ENCODE measurements at regions not wholly inside any gene's neighbourhood (a gene's known extent, or its start where the extent isn't known, plus 50 kb on each side); places are given as distances from the start of the nearest gene placed in this dataset.
A peak's percentile ranks its signal among the peaks of the same experiment; 100 is the strongest.

DNA sequence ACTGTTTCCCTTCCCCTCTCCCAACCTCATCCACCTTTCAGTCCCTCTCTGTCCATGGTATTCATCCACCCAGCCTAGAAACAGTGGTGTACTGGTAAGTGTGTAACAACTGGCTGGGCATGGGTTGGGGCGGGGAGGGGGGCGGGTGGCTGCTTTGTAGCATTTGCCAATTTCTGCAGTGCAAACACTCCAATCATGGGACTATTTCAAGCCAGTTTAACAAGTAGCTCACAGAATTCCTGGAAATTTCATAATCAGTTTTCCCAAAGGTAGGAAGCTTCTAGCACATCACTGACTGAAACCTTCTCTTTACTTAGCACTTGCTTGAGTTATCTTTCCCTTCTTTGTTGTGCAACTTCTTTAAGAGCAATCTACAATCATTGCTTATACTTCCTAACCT lies 100.8 kb upstream of the WASF3 start:
- DNase-seq = no peak

DNA sequence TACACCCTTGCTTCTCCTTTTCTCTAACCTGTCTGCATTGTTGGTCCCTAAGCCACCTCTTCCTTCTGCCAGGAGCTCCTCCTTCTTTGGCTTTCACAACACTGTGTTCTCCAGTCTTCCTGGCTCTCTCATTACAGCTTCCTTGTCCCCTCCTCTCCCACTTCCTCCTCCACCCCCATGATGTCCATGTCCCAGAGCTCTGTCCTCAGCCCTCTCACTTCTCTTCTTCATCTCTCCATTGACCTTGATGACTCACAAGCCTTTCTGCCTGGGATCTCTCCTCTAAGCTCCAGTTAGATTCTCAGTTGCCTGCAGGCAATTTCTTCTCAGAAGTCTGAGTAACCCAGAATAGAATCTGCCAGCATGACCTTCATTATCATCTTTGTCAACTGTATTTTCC lies 100.3 kb upstream of the WASF3 start:
- no peak for DNase-seq

DNA sequence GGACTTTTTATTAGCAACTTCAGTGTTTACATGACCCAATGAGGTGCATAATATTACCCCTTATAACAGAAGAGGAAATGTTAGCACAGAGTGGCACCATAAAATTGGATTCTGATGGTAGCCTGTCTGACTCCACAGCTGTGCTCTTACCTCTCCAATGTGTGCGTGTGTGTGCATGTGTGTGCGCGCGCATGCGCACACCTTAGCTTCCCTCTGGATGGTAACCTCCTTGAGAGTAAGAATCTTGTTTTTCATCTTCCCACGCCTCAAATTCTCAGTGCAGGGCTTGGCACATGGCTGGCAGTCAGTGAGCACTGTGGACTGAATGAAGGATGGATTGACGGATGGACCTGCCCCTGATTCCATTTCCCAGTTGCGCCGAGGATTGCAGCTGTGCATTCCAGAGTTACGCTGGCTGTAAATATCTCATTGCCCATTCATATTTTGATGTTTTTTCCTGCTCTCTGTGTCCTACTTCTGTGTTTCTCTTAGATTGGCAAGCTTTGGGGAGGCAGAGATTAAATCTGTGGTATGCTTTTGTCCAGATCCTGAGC lies 99.2 kb upstream of the WASF3 start:
- DNase-seq = no peak

DNA sequence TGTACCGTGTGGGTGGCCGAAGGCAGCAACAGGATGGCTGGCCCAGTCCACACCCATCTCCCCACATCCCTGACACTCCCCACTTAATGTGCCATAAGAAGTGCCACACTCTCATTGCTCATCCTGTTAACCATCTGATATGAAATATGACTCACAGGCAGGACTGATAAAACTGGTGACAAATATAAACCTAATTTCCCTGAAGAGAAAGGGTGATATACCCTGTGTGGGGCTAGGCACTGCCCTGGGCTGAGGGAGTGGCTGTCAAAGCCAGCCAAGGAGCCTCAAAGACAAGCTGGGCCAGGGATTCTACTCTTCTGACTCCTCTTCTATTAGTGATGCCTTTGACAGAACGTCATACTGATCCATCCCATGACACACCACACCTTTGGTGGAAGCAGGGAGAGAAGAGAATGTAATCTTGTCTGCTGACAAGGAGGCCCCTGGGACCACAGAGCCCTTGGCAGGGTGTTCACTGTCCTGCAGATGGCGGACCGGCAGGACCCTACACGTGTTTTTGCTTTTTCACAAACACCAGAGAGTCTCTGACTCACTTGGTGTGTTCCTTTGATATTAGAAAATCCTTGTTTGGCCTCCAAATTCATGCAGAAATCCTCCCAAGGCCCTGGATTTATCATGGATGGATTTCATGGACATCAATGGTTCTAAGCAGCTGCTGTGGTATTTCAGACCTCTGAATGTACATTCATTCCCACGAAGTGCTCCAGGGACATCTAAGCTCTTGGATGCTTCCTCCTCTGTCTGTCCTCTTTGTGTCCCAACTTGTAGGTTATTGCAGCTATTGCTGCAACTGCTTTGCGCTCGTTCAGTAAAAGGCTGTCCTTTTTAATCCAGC lies 98.0 kb upstream of the WASF3 start:
- no peak for DNase-seq

DNA sequence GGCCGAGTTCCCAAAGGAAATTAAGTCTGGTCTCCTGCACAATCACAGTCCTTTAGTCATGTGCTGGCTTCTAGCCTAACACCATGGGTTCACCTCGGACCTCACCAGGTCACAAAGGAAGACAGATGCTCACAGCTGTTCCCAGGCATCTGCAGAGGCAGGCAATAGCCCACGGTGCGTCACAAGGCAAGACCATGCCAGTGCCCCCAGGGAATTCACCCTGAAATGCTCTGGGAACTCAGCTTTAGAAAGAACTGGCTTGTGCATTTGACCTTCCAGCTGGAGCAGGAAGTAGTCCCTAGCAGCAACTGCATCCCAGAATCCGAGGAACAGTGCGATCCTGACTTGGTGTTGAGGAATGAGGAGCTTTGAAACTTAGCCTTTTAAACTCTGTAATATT lies 96.8 kb upstream of the WASF3 start:
- DNase-seq = no peak

DNA sequence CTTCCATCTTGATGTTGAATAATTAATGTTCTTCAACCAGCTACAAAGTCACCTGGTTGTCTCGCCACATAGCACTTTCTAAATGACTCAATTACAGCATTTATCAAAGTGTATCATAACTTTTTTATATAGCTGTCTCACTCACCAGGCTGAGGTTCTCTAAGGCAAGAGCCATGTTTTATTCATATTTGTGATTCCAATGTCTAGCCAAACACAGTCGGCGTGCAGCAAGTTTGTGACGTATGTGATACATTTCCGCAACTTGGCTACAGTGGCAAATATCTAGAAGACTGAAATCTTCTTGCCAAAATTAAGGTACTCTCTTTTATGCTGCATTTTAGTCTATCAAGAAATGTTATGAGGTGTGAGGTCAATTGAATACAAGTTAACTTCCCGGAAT lies 94.2 kb upstream of the WASF3 start:
- no peak for DNase-seq

DNA sequence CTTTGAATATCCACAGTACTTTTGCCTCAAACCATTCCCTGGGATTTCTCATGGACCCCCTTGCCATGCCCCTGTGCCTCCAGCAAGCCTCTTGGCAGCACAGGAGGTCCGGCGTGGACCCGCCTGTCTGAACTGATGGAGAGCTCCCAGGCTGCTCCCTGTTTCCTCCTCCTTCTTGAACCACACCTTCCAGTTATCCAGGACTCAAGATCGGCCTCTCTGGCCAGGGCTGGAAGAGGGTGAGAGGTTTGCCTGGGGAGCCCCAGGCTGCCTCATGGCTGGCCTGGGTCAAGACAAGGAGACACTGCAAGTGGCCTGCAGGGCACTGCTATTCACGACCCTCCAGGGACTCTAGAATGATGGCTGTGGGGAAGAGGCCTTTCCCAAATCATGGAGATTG lies 93.6 kb upstream of the WASF3 start:
- no peak for DNase-seq

DNA sequence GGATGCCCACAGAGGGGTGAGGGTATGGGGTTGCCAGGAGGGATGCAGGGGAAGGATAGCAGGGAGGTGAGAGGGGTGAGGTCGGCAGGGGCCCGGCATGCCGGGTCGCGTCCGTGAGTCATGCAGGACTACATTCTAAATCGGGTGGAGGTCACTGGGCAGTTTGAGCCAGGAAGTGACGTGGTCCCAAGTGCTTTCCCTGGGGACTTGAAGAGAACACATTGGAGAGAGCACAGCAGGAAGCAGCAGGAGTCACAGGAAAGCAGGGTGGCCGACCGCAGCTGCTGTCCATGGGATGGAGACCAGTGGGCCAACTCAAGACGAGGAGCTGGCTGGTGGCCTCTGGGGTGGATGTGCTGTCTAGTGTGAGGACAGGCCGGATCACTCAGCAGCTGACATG lies 92.0 kb upstream of the WASF3 start:
- no peak for DNase-seq

DNA sequence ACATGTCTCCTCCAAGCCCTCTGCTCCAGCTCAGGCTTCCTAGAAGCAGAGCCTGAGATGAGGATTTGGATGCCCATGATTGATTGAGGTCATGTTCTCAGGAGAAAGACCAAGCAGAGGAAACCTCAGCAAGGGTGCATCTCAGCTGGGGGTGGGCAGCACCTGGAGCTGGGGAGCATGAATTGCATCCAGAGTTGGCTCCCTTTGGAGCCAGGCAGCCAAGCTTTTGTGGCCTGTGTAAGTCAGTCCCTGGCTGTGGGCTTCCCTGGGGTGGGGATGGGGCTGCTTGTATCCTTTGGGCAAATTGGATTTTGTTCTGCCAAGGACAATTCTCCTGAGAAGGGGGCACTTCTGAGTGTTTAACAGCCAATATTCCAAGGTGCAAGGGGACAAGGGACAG lies 91.5 kb upstream of the WASF3 start:
- no peak for DNase-seq

DNA sequence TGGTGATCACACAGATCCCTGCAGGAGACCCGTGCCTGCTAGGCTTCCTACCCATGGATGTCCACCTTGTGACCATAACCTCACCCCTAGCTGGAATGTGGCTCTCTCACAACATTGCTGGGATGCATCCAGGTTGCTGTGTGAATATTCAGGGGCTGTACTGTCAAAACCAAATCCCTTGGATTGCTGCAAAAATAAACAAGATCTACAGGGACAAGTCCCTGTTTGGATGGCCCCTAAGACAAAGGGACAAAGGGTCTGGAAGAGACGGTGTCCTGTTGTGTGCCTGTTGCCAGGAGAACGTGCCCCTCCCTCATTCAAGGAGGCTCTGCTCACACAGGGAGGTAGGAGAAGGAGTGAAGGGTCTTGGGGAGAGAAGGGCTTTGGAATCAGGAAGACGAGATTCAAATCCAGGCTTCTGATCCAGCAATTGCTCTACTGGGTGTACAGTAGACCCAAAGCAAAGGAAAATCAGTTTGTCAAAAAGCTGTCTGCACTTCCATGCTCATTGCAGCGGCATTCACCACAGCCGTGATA lies 89.2 kb upstream of the WASF3 start:
- no peak for DNase-seq

DNA sequence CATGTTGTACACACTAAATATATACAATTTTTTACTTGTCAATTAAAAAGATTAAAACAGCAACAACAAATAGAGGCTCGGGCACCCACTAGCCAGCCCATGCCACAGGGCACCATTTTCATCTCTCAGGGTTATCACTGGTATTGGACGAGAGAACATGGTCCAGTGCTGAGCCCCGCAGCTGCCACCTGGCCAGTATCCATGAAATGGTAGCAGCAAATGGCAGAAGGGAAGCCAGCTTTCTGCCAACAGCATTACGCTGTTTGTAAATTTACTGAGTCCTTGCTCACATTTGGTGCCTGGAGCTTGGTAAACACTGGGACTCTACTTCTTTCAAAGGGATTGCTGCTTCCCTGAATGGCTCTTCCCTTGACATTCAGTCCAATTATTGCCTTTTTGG lies 87.9 kb upstream of the WASF3 start:
- DNase-seq = no peak

DNA sequence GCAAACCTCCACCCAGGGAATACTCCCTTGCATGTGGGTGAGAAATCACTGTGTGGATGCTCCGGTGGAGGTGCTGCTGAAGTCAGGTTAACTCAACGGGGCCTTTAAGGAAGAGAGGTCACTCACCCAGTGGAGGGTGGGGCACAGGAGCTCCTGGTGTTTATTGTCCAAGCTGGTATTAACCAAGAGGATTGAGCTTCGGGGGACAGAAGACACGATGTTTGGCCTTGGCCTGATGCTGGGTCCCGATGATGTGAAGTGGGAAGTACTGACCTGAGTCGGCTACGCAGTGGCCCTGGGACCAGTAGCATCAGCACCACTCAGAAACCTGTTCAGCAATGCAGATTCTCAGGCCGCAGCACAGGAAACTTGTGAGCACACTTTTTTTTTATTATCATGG lies 85.7 kb upstream of the WASF3 start:
- no peak for DNase-seq

DNA sequence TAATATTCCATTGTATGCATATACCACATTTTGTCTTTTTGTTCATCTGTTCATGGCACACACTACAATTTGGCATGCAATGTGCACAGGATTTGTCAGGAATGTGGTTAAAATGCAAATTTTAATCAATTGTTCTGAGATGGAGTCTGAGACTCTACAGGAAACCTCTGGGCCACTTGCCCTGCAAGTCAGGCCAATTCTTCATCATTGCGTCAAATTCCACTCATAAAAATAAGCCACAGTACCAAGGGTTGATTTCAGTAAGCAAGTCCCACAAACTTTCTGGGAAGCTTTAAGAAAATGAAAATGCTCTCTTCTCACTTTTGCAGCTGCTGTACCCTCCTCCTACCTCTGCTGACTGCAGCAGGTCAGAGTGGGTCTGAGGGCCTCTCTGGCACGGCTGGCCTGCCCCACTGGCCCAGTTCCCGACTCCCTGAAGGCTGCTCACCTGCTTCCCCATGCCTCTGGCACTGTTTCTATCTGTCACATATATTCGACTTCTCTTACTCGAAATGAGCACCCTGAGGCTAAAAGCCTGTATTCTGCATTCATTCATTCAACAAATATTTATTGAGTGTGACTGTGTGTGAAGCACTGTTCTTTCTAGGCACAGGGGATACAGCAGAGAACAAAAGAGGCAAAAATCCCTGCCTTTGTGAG lies 83.8 kb upstream of the WASF3 start:
- no peak for DNase-seq

DNA sequence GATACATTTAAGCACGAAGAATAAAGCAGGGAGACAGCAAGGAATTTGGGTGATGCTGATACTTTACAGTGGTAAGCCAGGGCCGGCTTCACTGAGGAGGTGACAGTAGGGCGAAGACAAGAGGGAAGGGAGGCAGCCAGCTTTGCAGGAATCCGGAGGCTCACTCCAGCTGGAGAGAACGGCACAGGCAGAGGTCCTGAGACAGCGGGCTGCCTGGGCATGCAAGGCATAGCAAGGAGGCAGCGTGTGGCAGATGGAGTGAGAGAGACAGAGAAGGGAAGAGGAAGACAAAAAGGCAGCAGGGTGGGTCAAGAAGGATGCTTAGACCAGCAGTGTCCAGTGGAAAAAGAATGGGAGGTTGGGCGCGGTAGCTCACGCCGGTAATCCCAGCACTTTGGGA lies 83.2 kb upstream of the WASF3 start:
- DNase-seq = no peak

DNA sequence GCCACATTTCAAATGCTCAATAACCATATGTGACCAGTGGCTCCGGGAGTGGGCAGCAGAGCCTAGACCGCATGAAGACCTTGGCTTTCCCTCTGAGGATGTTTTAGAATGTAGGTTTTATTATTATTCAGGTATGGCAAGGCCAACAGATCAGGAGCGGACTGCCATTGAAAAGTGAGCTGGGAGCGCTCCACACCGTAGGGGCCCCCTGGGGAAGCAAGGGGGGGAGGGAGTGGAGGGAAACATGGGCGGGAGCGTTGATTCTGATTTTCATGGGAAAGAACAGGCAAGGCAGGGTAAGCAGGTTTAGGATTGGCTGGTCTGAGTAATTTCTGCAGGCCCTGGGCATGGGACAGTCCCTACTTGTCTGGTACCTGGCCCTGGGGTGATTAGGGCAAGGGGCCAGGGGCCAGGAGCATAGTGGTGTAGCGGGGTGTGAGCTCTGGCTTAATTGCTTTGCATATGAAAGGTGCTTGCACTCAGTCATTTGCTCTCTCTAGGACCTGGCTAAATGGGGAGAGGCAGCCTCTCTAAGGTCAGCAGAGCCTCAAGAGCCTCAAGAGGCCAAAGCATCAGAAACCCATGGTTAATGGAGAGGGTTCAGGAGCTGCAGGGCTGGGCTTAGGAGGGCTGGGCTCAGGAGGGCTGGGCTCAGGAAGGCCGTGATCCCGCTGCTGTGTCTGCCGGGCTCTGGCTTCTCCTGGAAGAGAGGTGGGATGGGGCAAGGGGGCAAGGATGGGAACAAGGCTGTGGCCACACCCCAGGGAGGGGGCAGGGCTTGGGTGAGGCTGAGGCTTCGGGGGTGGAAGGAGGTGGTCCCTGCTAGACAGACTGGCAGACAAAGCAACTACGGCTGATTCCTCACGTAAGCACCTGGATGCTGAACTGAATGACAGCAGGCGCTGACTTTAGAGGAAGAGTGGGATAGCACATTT lies 82.0 kb upstream of the WASF3 start:
- DNase-seq = no peak

DNA sequence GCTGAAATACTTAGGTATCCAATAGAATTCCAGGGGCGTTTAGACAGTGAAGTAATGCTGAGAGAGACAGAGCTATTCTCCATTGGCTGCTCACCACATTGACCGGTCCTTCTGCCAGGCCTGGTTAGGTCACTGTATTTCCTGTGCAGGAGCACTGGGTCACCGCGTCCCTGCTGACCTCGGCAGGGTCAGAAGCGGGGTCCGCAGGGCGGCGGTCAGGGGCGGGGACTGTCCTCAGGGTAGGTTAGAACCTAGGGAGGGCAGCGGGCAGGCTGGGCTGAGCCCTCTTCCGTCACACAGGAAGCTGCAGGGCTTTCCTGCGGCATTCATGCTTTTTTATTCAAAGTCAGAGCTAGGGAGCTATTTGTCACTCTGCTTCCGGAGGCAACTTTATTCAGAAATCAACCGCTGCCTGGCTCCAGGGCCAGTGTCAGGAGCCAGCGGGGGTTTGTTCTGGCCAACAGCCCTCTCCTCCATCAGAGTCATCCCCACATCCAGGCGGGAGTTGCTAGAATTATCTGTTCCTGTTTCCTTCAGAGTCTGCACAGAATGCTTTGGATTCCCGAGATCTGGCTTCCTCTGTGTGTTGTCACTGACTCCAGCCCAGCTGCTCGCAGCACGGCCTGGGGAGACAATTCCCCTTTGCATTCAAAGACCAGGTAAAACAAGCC lies 81.2 kb upstream of the WASF3 start:
- DNase-seq = no peak

DNA sequence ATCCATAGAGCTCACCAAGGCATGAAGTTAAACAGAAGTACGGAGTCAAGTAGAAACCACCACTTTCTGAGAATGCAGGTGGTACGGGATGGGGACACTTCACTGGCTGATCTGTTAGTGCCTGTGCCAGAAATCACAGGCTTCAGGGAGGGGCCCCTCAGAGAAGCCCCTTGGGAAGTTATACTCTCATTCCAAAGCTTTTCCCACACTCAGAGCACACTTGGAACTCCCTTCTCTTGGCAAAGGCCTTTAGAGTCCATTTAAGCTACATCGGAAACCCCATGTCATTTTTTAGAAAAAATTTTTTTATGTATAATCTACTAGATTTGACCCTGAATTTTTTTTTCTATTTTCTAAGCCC lies 80.7 kb upstream of the WASF3 start:
- DNase-seq = no peak

DNA sequence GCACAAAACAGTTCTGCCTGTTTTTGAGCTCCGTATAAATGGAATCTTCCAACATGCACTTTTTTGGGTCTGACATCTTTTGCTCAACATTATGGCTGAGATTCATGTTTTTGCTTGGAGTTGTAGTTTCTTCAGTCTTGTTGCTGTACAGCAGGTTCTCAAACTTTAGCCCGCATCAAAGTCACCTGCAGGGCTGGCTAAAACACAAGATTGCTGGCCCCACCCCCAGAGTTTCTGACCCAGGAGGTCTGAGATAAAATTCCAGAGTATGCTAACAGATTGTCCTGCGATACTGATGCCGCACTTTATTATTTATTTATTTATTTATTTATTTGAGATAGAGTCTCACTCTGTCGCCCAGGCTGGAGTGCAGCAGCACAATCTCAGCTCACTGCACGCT lies 79.8 kb upstream of the WASF3 start:
- no peak for DNase-seq

DNA sequence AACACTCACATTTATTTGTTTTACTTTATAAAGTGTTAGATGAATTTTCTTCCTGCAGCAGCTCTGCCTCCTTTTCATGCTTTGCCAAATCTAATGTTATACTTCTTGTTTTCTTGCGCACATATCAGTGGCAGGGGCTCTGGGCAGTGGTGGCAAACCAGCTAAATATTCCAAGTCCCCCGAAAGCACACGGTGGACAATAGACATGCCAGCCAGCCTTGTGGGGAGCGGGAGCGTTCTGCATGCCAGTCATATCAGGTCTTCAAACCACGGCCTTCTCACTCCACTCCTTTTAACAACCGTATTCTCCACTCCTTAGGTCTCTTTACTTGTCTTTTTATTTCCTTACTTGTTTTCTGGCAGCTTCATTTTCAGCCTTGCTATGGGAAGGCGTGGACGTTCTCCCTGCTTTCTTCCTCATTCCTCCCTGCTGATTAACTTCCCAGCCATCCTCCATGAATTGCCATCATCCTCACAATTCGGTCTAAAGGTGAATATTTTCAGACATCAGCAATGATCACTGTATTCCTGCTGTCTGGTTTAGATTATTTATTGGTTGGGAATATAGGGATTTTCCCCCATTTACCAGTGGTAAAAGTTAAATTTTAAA lies 77.1 kb upstream of the WASF3 start:
- no peak for DNase-seq

DNA sequence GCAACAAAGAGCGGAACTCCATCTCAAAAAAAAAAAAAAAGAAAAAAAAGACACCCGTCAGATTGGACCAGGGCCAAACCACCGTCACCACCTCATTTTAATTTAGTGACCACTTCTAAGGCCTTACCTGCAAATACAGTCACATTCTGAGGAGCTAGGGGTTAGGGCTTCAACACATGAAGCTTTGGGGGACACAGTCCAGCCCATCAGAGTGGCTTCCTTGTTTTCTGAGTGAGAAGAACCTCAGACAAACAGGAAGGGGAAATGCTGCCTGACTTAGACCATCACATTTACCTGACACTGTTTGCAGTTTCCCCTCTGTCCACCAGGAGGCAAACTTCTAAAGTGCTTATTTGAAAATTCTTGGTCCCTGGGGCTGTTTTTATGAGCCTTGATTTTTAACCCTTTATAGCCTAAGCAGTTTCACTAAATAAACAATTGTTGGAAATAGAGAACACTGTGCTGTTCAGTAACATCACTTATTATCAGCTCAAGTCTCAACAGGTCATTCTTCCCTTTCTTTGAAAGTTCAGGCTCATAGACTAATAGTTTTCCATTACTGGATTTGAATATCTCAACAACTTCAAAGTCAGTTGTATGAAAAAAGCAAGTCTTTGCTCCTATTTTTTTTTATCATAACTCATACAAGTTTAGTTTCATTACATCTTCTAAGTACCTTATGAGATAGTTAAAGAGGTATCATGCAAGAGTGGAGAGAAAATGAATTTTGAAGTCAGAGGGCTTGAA lies 74.9 kb upstream of the WASF3 start:
- peak; percentile 36 for DNase-seq

DNA sequence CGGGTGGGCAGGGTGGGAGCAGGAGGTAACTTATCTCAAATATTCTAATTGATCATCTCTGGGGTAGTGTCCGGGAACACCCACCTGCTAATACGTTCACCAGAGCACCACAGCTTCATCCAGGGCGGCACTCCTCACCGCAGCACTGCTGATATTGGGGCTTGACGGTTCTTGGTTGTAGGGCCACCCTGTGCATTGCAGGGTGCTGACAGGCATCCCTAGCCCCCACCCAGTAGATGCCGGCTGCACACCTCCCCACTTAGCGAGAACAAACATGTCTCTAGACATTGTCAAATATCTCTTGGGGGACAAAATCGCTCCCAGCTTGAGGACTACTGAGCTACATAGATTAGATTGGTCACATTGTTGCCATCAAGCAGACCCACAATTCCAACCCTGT lies 73.9 kb upstream of the WASF3 start:
- no peak for DNase-seq
